ENCODE measurements at regions not wholly inside any gene's neighbourhood (a gene's known extent, or its start where the extent isn't known, plus 50 kb on each side); places are given as distances from the start of the nearest gene placed in this dataset.

DNA sequence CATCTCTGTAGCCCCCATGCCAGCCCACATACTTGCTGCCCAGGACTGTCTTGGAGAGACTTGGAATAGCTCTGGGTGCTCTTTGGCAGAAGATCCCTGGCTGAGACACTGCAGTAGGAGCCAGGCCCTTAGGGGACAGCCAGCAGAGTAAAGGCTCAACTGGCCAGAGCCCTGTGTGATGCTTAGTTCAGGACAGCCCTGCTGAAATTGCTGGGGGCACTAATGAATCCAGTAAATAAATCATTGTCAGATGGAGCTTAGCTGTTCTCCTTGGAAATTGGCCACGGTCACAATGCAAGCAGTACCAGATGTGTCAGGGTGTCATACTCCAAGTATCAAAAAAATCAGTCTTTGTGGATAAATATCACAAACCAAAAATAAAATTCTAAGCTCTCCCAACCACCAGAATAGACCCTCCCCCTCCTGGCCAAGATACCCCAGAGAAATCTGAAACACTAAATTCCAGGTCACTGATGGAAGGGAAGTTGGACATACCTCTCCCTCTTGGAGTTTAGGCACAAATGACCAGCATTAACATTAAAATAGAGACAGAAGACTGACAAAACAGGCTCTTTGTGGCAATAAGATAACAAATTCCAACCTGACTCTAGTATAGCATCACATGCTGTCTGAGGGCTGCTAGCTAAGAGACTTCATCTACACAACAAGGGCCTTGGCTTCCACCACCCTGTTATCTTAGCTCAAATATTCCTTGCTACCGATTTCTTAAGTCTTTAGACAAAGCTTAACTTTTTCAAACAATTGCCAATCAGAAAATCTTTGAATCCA is 83.2 kb upstream of the DNAH14 start:
- DNase-seq (ENCODE audit: low read depth) = no peak

DNA sequence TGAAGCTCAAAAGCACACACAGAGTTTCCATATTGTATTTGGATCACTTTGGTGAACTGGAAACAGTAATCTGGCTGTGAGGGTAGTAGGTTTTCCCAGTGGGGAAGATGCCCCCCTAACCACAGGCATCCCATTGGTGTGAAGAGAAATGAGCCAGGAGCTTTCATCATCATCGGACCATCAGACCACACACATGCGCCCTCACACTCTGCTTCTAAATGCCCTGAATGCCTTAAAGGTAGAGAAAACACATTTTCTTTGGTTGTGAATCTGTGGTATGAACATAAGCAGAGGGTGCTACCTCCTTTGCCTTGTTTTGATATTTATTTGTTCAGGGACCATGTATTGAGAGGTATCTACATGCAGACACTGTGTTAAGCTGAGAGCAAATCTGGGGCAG is 79.0 kb upstream of the DNAH14 start:
- no peak for DNase-seq (ENCODE audit: low read depth)

DNA sequence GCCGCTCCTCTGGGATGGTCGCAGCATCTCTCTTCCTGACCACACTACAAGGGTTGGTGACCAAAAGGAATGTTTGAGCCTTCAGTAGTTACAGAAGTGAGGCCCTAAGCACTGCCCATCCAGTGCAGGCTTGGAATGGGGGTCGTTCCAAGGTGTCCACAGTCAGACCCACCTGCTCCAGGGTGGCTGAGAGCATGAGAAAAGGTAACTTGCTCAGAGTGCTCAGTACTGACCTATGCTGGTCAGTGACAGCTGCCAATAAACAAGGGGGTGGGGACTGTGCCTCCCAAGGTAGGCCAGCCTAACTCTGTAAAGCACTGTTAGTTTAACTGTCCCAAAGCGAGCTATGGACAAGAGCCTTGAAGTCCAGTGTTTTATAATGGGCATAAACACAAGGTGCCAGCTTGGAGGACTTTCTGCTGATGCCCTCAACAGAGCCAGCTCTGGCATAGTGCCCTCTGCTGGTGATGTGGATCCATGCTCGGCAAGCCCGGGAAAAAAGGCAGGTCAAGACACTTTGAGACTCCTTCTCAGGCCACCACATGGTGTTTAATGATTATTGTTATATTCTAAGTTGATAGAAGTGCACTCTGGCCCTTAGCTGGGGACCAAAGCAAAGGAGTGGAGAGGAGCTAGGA is 78.1 kb upstream of the DNAH14 start:
- peak; percentile 33 for DNase-seq (ENCODE audit: low read depth)

DNA sequence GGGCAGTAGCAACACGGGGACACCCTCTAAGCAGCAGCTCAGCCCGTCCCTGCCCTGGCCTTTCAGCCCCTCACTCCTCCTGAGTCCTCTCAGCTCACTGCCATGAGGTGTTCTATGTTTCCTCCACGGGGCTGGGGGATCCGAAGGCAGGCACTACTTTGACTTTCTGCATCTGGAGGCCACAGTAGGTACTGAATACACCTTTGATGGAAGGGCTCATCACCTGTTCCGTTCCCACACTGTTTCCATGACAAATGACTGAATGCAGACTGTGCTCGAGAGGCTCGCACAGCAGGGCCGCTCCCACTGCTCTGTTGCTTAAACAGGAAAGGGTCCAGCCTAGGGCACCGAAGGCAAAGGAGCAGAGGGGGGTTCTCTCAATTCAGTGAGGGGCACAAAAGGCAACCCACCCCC is 77.6 kb upstream of the DNAH14 start:
- DNase-seq (ENCODE audit: low read depth) = no peak

DNA sequence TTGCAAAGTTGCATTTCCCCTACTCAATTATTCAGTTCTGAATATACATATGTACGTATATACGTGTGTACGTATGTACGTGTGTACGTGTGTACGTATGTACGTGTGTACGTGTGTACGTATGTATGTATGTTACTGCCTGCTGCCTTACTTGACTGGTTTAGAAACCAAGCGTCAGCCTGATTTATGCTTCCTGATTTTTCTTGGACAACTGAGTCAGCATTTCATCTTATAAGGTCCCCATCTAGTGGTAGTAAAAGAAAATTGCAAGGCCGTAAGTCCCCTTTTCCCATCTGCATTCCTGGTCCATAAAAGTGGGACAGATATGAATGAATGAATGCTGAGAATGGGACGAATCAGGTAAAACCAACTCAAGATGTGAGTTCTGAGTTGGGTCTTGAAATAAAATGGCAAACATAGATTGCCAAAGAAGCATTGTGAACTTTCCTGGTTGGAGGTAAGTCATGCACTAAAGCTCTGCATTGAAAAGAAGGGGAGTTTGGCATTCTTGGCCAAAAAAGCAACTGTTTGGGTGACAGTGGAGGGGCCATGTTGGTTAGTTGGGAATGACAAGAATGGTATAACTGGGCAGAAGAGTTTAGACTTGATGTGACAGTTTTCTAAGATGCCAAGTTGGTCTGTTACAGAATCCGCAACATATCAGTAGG is 76.4 kb upstream of the DNAH14 start:
- no peak for DNase-seq (ENCODE audit: low read depth)

DNA sequence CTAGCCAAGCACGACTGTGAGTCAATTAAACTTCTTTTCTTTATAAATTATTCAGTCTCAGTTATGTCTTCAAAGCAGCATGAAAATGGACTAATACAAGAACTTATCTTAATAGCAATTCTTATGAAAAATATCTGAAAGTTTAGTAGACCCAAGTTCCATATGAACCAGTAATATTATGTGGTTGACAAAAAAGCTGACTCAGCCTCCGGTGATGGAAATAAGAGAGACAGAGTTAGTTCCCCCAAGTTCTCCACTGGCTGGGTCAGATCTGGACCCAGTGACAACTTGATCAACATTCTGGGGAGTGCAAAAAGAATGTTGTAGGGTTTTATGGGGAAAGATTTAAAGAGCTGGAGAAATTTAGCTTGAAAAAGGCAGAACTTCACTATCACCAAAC is 72.5 kb upstream of the DNAH14 start:
- no peak for DNase-seq (ENCODE audit: low read depth)

DNA sequence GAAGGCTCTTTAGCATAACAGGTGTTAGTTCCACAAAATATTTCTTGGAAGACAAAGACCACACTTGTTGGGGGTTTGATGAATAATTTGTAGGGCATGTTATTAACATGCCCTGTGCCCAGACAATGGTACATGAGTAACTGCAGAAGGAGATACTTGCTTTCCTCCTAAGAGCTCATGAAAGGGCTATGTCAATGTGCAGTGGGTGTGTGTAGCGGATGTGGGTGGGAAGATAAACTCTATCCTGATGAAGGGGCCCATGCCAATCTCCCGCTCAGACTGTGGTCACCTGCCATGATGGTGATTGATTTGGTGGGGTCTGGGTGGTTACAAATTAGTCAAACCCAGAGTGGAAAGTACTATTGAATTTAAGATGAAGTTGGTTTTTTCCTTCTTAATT is 69.8 kb upstream of the DNAH14 start:
- no peak for DNase-seq (ENCODE audit: low read depth)

DNA sequence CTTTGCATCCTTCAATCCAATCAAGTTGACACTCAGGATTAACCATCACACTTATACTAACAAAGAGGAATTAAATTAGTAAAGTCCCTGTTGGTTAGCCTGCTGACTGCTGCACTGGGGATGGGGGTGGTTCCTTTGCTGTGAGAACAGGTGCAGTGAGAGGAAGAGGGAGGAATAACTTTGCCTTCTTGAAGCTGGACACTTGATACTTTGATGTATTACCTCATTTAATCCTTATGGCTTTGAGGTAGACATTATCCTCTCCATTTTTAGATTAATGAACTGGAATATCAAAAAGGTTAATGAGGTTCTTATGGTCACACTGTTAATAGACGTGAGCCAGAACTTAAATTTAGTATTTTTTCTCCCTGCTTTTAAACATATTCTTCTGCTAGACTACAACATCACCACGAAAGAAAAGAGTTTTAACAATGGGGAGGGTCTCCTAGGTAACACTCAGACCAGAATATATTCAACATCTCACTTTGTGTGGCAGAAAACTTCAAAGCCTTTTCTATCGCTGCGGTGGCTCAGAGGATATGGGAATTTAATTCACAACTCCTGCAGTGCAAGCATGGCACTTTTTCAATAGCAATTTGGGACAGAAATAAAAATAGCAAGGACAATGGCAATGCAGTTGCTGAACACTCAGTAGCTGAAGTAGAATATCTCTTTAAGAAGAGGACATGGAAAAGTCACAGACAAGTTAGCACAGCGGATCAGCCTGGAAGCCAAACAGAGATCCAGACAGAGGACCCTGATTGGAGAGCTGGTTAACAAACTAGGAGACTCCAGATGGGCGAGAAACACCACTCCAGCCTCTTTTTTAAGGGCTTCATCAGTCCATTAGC is 68.8 kb upstream of the DNAH14 start:
- no peak for DNase-seq (ENCODE audit: low read depth)

DNA sequence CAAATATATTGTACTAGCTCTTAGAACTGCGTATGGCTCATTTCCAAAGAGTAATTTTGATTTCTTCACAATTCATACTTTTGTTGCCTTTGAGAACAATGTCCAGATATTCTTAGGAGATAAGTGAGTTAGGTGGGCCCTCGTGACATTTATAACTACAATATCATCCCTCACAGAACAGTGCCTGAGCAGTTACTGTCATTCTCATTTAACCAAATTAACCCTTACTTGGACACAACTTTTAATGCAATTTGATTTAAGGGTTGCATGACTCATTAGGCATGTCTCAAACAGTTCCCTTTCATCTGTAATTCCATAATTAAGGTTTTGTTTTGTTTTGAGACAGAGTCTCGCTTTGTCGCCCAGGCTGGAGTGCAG is 68.1 kb upstream of the DNAH14 start:
- no peak for DNase-seq (ENCODE audit: low read depth)

DNA sequence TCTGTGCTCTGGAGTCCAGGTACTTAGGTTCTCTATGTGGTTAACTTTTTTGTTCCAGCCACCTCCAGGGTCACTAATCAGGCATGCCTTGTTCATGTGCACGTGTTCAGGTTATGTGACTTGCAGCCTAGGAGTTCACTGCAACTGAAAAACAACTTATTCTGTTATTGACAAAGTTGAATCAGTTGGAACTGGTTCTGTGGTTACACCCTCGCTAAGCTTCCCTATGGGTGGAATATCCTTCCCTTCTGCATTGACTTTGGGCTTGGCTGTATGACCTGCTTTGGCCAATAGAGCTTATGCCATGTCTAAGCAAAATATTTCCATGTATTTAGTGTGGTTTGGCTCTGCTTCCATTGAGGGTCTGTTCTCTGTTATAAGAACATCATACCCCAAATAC is 66.0 kb upstream of the DNAH14 start:
- DNase-seq (ENCODE audit: low read depth) = no peak

DNA sequence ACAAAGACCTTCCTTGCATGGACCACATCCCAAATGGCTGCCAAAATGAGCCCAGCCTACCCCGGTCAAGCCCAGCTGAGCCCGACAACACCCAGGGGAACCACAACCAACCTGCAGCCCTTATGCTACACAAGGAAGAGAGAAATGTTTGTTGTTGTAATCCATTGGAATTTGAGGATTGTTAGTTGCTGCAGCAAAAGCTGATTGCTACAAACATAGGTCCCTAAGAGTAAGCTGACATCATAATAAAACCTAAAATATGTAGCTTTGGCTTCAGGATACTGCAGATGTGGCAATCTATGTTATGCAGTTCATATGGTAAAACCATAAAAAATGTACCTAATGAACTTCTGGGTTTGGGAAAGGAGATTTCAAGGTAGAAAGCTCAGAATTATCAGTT is 65.5 kb upstream of the DNAH14 start:
- DNase-seq (ENCODE audit: low read depth) = no peak

DNA sequence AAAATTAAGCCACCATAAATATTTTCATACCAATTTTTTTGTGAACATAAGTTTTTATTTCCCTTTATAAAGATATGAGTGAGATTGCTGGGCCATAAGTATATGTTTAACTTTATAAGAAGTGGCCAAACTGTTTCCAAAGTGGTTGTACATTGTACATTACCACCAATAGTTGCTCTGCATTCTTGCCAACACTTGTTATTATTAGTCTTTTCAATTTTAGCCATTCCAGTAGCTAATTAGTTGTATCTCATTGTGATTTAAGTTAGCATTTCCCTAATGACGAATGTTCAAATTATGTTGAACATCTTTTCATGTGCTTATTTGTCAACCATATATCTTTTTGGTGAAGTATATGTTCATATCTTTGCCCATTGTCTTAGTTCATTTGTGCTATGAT is 64.0 kb upstream of the DNAH14 start:
- no peak for DNase-seq (ENCODE audit: low read depth)

DNA sequence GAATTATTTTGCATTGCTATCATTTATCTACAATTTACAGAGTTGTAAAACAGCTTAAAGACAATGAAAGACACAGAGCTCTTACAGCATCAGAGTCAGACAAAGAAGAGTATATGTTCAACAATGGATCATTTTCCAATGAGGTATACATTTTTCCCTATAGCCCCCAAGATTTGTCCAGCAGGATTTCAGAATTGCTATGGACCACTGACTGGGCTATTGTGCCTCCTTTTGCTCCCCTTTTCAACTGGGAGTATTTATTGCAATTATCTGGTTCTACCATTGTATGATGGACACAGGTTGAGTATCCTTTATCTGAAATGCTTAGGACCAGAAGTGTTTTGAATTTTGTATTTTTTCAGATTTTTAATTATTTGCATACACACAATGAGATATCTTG is 62.5 kb upstream of the DNAH14 start:
- no peak for DNase-seq (ENCODE audit: low read depth)

DNA sequence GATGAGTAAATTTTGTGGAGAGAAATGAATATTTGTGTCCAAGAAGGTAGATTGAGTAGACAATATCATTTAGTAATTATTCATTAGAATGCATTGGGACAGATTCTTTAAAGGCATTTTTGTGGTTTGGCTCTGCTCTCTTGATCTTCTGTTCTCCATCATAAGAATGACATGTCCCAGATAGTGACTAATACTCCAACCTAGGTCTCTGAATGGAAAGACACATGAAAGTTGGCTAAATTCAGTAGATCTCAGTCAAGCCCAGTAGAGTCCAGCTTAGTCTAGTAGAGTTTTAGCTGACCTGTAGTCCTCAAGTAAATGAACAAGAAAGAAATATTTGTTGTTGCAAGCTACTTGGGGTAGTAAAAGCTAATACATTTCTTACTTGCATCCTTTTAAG is 61.8 kb upstream of the DNAH14 start:
- DNase-seq (ENCODE audit: low read depth) = no peak

DNA sequence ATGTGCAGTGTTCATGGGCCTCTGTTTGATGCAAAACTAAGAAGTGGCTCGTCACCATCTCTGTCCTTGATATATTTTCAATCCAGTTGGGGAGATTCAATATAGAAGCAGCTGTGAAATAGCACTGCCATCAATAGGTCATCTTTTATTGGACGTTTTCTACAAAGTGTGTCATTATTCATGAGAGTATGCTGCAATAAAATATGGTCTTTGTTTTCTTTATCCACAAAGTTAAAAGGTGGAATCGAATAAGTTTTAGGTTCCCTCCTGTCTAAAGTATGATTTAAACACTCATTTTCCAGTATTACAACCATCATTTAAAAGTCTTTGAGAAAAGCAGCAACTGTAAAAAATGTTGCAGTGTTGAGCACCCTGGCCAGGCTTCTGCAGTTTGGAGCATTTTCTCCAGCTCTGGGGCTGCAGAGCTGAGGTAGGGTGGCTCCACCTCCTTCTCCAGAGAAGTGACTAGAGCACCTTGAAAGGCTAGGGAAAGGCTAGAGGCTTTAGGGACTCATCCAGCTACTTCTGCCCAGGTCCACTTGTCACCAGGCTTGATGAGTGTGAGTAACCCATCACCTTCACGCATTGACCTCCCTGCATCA is 56.5 kb upstream of the DNAH14 start:
- DNase-seq (ENCODE audit: low read depth) = no peak

DNA sequence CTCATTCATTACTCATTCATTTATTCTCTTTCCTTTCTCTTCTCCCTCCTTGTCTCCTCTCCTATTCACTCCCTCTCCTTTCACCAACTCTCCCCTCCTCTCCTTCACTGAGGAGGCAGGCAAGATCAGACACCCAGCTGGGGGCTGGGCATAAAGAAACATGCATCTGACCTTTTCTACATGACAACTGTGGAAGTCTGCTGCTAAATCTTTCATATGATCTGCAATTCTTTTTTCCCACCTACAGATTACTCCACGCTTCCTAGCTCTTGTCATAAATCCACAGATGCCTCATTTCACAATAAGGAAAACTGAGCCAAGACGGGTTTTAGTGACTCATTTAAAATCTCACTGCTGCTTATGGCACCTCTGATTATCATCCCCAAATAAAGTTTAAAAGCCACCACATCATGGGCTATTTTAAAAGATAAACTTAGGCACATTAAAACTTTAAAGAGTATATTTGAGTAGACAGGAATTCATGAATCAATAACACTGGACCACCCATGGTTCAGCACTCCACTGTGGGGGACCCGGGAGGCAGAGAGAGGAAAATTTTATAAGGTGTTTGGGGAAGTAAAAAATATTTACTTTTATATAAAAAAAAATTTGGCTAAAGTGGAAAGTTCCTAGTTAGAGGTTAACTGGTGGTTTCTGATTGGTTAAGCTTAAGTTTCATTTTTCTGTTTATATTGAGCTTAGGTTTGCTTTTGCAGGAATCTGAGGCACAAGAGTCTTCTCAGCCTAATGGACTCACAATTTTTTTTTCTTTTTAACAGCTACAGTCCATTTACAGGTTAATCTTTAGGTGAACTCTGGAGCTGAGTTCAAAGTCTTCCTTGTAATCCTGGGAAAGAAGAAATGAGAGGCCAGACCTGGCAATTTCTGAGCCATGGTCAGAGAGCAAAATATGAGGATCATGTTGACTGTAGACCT is 55.8 kb upstream of the DNAH14 start:
- no peak for DNase-seq (ENCODE audit: low read depth)

DNA sequence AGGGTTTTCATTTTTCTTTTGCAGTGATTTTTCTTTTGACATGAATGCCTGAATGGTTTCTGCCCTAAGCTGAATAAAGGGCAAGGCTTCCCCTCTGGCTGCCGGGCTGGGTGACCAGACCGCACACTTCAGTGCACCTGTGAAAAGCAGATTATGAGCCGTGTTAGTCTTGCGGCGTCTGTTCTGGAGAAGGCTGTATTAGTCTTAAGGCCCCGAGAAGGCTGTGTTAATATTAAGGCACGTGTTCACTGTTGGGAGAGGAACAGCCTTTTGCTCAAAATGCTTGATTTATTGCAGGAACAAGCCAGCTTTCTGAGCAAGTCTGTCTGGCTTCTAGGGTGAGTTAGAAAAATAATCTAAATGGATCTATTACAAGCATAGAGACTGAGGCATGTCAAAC is 54.7 kb upstream of the DNAH14 start:
- DNase-seq (ENCODE audit: low read depth) = no peak

DNA sequence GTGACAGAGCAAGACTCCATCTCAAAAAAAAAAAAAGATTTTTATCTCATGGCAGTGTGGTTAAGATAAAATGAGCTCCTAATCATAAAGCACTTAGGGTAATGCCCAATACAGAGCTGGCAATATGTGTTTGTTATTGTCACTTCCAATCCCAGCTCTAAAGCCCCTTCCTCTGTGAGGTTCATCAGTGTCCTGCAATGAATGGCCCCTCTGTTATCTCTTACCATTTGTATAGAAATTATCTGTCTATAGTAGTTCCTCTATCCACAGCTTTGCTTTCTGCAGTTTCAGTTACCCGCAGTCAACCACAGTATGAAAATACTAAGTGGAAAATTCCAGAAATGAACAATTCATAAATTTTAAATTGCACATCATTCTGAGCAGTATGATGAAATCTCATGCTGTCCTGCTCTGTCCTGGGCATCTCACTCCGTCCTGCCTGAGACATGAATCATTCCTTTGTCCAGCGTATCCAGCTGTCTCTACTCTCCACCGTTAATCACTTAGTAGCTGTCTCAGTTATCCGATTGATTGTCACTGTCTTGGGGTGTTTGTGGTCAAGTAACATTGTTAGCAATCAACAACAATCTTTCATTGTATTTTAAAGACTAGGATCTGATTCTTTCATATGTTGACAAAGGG is 50.2 kb upstream of the DNAH14 start:
- DNase-seq (ENCODE audit: low read depth) = no peak

All from activated T-cell treated with anti-CD3 and anti-CD28 coated beads for 24 hours (primary cell).